Neural progenitor cell (in vitro differentiated cells): ENCODE measurements at regions not wholly inside any gene's neighbourhood (a gene's known extent, or its start where the extent isn't known, plus 50 kb on each side); places are given as distances from the start of the nearest gene placed in this dataset.

ENCODE experiments used
- EZH2 ChIP-seq: fragments of 200-600 bp; sonication (generic); IDR thresholded peaks from 2 replicates; pipeline ENCODE4 v1.6.1; 2017; ENCODE audit warnings: antibody characterized with exemption, mild to moderate bottlenecking, moderate library complexity
- TF ChIP-seq, protein P1 (sequence below): fragments of 200-600 bp; sonication (generic); IDR thresholded peaks from 2 replicates; pipeline ENCODE4 v1.5.1; 2017; ENCODE audit warnings: antibody characterized with exemption, mild to moderate bottlenecking

DNA sequence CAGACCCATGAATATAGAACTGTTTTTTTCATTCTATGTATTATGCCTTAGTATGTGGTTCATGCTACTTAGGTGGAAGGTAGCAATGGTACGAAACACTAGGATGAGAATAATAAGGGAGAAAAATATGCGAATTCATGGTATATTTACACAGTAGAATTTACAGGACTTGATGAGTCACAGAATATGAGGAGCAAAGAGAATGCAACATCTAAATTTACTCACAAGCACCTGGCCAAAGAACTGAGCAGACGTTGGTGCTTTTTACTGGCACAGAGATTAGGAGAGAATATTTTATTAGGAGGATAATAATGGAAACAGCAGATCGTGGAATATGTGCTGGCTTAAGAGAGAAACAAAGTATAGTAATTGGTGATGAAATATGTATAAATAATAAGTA, 785.4 kb upstream of the ROBO1 start:
- TF ChIP-seq EZH2 = no peak
- TF ChIP-seq, protein P1, sequence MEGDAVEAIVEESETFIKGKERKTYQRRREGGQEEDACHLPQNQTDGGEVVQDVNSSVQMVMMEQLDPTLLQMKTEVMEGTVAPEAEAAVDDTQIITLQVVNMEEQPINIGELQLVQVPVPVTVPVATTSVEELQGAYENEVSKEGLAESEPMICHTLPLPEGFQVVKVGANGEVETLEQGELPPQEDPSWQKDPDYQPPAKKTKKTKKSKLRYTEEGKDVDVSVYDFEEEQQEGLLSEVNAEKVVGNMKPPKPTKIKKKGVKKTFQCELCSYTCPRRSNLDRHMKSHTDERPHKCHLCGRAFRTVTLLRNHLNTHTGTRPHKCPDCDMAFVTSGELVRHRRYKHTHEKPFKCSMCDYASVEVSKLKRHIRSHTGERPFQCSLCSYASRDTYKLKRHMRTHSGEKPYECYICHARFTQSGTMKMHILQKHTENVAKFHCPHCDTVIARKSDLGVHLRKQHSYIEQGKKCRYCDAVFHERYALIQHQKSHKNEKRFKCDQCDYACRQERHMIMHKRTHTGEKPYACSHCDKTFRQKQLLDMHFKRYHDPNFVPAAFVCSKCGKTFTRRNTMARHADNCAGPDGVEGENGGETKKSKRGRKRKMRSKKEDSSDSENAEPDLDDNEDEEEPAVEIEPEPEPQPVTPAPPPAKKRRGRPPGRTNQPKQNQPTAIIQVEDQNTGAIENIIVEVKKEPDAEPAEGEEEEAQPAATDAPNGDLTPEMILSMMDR = no peak
